GF-D8 (cell line): ENCODE measurements at regions not wholly inside any gene's neighbourhood (a gene's known extent, or its start where the extent isn't known, plus 50 kb on each side); places are given as distances from the start of the nearest gene placed in this dataset.
"Not testable (repeated sequence)": the region's sequence is repeated elsewhere in the genome, so short reads cannot be mapped to it uniquely, and the experiment has no call there.

ENCODE experiments used
- DNase-seq: peaks from one replicate; lab custom pipeline; 2025; lab: John Stamatoyannopoulos, UW

DNA sequence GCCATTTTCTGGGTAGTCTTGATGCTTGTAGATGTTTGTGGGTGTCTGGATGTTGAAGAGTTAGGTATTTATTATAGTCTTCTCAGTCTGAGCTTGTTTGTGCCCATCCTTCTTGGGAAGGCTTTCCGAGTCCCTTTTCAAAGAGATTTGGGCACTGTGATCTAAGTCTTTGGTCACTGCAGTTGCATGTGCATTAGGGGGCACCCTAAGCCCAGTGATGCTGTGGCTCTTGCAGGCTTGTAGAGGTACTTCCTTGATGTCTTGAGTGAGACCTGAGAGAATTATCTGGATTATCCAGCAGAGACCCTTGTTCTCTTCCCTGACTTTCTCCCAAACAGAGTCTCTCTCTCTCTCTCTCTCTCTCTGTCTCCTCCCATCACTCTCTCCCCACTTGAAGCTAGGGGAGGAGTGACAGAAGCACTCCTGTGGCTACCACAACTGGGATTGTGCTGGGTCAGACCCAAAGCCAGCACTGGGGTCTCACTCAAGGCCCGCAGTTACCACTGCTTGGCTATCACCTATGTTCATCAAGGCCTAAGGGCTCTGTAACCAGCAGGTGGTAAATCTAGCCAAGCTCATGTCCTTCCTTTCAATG, 68.5 kb downstream of the TMCO5A start:
- DNase-seq: no peak

DNA sequence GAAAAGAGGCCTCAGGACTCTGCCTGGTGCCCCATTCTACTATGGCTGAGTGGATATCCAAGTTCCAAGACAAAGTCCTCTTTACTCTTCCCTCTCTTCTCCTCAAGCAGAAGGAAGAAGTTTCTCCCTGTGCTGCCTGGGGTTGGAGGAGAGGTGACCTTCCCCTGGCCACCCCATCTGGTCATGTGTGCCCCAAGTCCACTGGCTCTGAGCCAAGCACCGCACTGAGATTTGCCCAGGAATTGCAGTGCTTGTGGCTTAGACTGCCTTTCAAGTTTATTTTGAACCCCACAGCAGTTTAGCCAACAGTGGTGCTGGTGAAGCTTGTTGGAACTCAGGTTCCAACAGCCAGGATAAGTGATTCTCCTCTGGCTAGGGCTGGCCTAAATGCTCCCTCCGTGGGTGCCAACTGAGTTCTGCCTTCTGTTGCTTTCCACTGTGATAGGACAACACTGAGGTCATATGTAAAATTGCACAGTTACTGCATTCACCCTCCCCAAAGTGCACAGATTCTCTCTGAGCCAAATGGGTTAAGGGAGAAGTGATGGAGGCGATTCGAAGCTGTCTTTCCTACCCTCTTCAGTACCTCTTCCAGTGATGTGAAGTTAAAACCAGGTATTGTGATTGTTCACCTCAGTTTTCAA, 69.9 kb downstream of the TMCO5A start:
- DNase-seq: no peak

DNA sequence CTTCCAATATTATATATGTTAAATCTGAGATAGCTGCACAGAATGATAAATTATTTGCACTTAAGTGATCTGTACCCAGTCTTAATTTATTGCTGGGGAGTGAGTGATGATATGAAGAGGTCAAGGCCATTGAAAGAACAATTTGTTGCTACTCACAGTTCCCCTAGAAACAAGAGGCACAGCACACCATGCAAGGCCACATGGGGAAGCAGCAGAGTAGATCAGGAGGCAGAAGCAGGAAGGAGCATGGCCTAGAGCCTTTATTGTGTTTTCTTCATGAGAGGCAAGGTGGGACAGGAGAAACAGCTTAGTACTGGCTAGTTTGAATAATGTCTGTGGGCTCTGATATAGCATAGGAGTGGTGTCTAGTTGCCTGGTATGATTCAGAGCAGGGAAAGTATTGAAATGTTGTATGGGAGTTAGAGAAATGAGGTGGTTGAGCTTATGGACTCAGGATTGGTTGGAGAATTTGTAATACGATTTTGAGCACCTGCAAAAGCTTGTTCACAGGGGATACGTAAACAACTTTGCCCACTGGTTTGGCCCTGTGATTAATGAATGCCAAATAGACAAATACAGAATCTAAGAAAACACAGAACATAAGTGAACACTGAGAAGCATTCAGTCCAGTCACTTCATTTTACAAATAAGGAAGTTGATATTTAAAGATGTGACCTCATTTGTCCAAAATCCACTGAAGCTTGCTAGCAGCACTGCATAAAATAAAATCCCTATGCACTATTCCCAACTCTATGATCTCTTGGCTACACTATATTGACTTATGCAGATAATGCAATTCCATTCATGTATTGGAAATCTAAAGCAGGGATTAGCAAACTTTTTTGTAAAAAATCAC, 71.7 kb downstream of the TMCO5A start:
- DNase-seq: no peak

- DNase-seq: no peak
These were observed 76.0 kb downstream of the TMCO5A start for GRCh38 chr15:38010395-38010794.

- no peak for DNase-seq
These were observed 78.5 kb downstream of the TMCO5A start for GRCh38 chr15:38012894-38013293.

- no peak for DNase-seq
These were observed 83.3 kb downstream of the TMCO5A start for GRCh38 chr15:38017721-38018120.

DNA sequence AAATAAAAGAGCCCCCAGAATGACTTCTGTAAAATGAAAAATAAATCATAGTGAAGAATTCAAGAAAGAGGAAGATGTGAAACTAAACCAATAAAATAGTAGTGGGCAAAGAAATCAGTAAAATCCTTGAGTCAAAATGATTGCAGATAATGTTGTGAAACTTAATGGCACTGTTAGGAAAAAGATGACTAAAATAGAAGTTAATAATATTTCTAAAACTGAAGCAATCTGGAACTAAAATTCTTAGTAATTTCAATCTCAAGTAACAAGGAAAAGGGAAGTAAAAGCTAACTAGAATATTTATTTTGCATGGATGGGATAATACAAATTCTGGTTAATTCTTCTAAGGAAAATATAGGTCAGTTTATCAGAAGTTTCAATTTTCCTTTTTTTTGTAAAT, 84.6 kb downstream of the TMCO5A start:
- no peak for DNase-seq

GRCh38 chr15:38021259-38021658, 86.8 kb downstream of the TMCO5A start:
- no peak for DNase-seq

- DNase-seq: no peak
These were observed 90.1 kb downstream of the TMCO5A start for GRCh38 chr15:38024293-38025091.

DNA sequence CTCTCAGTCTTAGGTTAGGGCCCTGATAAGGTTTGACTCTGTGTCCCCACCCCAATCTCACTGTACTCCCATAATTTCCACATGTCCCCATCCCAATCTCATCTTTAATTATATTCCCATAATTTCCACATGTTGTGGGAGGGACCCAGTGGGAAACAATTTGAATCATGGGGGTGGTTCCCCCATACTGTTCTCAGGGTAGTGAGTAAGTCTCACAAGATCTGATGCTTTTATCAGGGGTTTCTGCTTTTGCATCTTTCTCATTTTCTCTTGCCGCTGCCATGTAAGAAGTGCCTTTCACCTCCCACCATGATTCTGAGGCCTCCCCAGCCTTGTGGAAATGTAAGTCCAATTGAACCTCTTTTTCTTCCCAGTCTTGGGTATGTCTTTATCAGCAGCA, 91.2 kb downstream of the TMCO5A start:
- DNase-seq: not testable (repeated sequence)

DNA sequence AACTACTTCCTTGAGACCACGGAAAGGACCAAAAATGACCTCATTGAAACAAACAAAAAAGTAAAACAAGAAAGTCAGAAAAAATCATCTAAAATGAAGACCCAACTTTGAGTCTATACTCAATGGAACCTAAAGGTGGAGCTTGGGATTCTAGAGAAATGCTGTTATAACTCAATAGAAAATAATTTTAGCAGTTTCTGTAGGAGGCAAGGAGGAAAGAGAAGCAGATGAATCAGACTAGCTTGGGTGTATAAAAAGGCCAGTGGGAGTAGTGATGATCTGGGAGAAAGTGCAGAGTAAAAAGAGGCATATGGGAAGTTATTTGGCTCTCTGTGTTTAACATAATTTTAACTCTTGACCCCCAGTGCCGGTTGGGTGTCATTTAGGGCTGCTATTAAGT, 94.4 kb downstream of the TMCO5A start:
- DNase-seq: no peak

DNA sequence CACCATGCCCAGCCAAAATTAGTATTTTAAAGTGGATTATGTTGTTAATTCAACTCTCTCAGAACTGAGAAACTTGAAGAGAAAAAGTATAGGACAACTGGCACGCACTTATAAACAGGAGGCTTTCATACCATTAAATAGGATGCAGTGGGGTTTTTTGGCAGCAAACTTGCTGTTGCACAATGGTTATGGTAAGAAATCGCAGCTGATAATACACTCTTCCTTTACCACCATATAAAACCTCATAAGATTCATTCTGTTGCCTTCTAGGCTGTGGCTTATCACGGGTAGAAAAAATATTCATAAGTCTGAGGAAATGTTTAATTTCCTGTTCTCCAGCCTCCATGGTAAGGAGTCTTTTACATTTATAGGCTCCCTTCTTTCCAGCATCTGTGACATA, 95.3 kb downstream of the TMCO5A start:
- DNase-seq: no peak

GRCh38 chr15:38030609-38031008, 96.2 kb downstream of the TMCO5A start:
- DNase-seq: no peak

DNA sequence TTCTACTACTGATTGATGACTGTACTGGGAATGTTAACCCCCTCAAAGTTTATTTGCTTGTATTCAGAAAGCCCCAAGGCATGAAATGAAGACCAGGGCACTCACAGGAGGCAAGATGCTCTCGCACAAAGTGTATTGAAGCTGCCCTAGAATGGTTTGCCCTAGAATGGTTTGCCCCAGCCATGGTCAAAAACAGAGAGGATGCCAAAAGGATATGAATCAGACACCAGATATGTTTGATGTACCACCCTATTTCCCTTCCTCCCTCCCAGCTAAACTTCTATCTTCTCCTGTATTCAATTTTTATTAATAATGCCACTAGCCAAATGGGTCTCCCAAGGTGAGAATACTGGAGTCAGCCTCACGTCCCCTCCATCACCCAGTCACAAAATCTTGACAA, 101.3 kb downstream of the TMCO5A start:
- no peak for DNase-seq

GRCh38 chr15:38036790-38037338, 102.4 kb downstream of the TMCO5A start:
- no peak for DNase-seq

DNA sequence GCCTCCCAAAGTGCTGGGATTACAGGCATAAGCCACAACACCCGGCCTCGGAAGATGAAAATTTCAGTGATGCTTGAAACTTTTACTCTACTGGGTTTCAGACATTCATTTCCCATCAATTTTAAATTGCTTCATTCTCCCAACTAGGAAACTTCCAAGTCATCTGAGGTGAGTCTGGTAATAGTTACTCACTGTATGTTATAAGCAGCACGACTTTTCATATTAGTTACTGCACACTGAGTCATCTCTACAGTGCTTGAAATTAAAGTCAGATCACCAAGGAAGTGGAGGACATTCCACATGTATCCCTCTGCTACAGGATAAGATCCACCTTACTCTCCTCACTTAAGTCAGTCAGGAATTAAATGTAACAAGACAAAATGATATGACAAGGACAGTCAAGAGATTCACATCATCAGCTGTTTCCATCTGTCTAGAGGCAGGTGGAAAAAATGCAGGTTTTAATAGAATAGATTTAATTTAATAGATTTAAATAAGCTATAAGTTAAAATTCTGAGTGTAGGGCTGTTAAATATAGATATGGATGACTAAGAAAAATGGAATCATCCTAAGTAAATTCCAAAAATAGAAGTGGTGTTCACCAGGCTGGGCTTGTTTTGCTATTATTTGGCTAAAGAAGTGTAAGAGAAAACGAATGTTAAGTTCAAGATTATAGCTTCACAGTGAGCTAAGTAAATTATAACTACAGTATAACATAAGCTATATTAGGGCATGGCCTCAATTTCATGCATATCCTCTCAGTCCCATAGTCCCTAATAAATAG, 104.4 kb downstream of the TMCO5A start:
- no peak for DNase-seq

DNA sequence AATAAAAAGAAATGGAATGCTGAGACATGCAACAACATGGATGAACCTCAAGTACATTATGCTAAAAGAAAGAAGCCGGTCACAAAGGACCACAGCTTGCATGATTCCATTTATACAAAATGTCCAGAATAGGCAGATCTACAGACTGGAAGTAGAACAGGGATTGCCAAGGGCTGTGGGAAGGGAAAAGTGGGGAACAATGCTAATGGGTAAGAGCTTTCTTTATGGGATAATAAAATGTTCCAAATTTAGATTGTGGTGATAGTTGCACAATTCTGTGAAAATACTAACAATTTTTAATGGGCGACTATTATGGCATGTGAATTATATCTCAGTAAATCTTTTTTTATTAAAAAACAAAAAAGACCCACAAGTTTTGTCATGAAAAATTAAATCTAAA, 106.2 kb downstream of the TMCO5A start:
- no peak for DNase-seq

DNA sequence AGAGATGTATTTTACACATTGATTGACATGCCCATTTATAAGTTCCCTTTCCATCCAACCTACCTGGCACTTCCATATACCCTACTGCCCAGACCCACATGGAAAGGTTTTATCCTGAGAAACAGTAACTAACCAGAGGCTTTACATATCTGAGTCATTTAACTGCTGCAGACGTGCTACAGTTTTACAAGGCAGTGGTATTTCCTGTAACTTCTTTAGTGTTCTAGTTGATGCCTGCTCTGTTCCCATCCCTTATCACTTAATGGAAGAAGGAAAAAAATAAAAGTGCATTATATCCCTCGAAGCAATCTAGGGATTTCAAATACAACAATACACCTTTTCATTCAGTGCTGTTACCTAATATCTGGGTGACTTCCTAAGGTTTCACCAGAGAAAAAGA, 107.1 kb downstream of the TMCO5A start:
- DNase-seq: no peak

GRCh38 chr15:38042211-38042610, 107.8 kb downstream of the TMCO5A start:
- no peak for DNase-seq

GRCh38 chr15:38042707-38043445, 108.4 kb downstream of the TMCO5A start:
- no peak for DNase-seq
